GM12864 (cell line): ENCODE measurements at regions not wholly inside any gene's neighbourhood (a gene's known extent, or its start where the extent isn't known, plus 50 kb on each side); places are given as distances from the start of the nearest gene placed in this dataset.

Source experiments
- DNase-seq: peaks from one replicate; pipeline ENCODE4 v3.0.0-alpha.2; 2011; ENCODE audit warnings: low read depth
- H3K4me3 ChIP-seq: 2 replicates; pipeline ENCODE4 v1.5.1; 2011; ENCODE audit warnings: mild to moderate bottlenecking, low read depth, low read length, control low read depth
- TF ChIP-seq, protein P1 (sequence below): IDR thresholded peaks from 2 replicates; pipeline ENCODE4 v1.5.1; 2011; ENCODE audit warnings: low read depth, mild to moderate bottlenecking, moderate library complexity, low read length, control low read depth, inconsistent platforms; ENCODE audit errors: missing control alignments

DNA sequence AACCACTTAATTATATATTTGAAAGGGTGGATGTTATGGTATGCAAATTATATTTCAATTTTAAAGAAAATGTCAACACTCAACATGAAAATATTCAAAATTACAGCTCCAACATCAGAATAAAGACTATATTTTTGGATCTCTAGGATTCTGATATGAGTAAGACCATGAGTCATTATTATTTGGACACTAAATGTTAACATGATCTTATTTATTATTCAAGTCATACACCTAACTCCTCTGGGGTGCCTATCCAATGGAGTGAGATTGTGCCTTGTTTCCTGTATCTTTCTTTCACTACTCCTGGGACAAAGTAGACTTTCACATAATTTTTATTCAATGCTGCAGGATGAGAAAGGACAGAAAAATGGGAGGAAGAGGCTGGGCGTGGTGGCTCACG, 135.2 kb upstream of the PRSS1 start:
- TF ChIP-seq, protein P1, sequence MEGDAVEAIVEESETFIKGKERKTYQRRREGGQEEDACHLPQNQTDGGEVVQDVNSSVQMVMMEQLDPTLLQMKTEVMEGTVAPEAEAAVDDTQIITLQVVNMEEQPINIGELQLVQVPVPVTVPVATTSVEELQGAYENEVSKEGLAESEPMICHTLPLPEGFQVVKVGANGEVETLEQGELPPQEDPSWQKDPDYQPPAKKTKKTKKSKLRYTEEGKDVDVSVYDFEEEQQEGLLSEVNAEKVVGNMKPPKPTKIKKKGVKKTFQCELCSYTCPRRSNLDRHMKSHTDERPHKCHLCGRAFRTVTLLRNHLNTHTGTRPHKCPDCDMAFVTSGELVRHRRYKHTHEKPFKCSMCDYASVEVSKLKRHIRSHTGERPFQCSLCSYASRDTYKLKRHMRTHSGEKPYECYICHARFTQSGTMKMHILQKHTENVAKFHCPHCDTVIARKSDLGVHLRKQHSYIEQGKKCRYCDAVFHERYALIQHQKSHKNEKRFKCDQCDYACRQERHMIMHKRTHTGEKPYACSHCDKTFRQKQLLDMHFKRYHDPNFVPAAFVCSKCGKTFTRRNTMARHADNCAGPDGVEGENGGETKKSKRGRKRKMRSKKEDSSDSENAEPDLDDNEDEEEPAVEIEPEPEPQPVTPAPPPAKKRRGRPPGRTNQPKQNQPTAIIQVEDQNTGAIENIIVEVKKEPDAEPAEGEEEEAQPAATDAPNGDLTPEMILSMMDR, result no peak
- no peak overlapping the region for H3K4me3 ChIP-seq
- no peak for DNase-seq

DNA sequence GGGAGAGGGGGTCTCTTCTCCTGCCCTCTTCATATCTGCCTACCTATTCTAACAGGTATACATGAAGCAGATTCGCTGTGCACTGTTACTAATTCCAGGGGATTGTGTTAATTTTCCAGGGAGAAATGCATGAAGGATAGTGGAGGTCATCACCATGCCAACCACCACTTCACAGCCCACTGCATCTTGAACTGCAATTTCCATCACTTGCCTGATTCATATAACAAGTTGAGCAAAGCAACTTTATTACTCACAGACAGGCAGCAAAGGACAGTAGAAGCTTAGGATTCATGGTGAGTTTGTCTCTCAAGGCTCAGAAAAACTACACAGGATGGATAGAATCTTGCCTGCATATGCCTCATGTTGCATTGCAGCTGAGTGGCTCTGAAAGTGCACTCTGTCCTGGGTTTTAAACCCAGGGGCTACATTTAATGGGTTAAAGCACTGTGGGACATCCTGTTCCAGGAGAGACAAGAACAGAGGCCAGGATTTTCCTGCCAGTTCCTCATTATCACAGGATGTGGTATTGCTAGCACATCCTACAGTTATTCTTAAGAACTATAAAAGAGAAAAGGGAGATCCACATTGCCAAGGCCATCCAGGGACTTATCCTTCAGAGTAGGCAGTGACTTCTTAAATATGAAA, 136.9 kb upstream of the PRSS1 start:
- H3K4me3 ChIP-seq, result no peak overlapping the region
- no peak for DNase-seq
- TF ChIP-seq, protein P1, result no peak

DNA sequence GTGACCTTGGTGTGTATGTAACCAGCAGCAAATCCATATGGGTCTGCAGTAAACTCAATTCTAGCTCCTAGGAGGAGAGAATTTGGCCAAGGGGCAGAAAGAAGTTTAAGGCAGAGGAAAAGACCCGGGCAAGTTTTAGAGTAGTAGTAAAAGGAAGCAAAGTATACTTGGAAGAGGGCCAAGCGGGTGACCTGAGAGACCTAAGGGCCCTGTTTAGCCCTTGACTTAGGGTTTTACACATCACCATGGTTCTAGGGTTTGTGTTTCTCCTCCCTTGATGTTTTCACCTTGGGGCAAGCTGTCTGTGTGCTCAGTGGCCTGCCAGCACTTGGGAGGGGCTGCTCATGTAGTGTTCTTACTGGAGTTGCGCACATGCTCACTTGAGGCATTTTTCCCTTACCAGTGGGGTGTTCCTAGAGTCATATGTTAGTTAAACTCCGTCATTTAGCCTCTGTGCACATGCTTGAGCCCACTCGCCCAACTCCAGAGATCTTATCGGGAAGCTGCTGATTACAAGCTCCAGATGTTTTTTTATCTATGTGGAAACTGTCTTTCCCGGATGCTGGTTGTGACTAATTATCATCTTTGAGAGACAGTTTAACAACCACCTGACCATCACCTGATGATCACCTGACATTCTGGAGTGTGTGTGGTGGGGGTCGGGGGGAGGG, 137.6 kb upstream of the PRSS1 start:
- DNase-seq, result no peak
- TF ChIP-seq, protein P1, result no peak
- H3K4me3 ChIP-seq, result no peak overlapping the region

DNA sequence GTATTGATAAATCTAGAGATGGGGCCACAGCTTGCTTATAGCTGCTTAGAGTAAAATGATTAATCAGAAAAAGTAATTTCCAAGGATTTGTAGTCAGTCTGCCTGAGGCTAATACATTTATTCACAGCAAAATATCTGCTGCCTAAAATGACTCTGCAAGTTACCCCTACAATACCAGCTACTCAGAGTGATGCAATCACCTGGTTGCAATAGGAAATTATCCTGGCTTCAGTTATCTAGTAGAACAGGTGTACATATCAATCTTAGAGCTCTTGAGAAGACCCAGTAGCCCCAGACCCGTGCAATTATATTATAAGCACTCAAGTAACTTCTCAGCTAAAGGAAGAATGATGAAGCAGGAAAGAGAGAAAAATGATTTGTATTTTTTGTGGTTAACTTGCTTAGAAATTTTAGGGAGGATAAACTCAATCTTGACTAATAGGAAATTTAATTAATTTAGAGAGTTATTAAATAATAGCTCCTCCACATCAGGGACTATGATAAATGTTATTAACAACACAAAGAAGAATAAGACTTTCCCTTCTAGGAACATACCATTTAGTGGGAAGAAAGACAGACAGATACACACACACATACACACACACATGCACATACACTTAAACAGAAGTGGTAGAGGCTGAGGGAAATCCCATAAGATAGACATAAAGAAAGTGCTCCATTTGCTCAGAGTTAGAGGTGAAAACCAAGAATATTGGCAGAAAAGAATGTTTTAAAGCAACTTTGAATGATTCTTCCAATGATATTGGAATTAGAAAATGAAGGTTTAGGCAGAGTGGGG, 140.4 kb upstream of the PRSS1 start:
- TF ChIP-seq, protein P1, result no peak
- no peak overlapping the region for H3K4me3 ChIP-seq
- DNase-seq, result no peak

DNA sequence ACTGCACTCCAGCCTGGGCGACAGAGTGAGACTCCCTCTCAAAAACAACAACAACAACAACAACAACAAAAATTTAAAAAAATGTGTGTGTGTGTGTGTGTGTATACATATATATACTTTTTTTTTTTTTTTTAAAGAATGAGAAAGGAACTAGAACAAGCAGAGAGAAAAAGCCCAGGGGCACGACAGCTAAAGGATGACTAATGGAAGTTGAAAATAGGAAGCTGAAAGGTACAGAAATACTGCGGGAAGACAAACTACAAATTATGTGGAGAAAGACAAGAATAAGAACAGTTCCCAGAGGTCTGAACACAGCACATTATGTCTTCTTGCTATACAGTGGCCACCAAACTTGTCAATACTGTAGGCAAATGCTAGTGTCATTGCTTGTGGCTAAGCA, 141.9 kb upstream of the PRSS1 start:
- no peak overlapping the region for H3K4me3 ChIP-seq
- no peak for DNase-seq
- TF ChIP-seq, protein P1, result no peak

DNA sequence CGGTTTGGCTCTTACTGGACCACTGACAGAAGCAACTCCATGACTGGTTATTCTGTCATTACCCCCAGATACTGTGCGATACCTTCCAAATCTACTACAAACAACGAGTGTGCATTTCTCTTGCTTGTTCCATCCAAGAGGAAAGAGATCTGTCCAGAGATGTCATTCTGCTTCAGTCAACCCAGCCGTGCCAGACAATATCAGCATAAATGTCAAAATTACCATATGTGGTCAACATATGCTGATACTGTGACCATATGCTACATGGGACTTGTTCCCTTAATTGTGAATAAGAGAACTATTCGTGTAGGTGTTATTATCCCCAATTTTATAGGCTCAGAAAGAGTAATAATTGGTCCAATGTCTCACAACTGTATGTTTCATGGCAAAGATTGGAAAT, 143.2 kb upstream of the PRSS1 start:
- TF ChIP-seq, protein P1, result no peak
- DNase-seq, result no peak
- H3K4me3 ChIP-seq, result no peak overlapping the region
